ENCODE measurements at regions not wholly inside any gene's neighbourhood (a gene's known extent, or its start where the extent isn't known, plus 50 kb on each side); places are given as distances from the start of the nearest gene placed in this dataset.

GRCh38 chr11:88438721-88439120 lies 101.2 kb upstream of the CTSC start:
- Histone ChIP-seq H3K27me3 (no peaks in the 10 kb centered on the region), H3K27ac (no peak overlapping the region), H3K9me3 (ENCODE audit: low read depth) (no peaks in the 10 kb centered on the region), H3K36me3 (no peaks in the 10 kb centered on the region), H3F3A (ENCODE audit: low read depth) (no peaks in the 10 kb centered on the region), H3K4me3 (no peak overlapping the region), H2AFZ (replicated peaks) (no peak overlapping the region), H3K79me2 (ENCODE audit: low read depth) (no peaks in the 10 kb centered on the region), H4K20me1 (ENCODE audit: low read depth) (no peaks in the 10 kb centered on the region), H3K4me1 (no peaks in the 10 kb centered on the region), H3K4me2 (no peak overlapping the region), H3K9ac (no peak overlapping the region)
- TF ChIP-seq CTCF (IDR thresholded peaks at IDR 0.05) (no peak), EZH2phosphoT487 (IDR thresholded peaks at IDR 0.05) (no peak), EZH2 (IDR thresholded peaks at IDR 0.05) (no peak)
- peaks cover 3% of the 10 kb centered on the region for H3K27me3 Mint-ChIP-seq (ENCODE audit: insufficient read depth, low read depth)
- H3K36me3 Mint-ChIP-seq = no peaks in the 10 kb centered on the region
- H3K27ac Mint-ChIP-seq = no peak overlapping the region
- peaks cover 2% of the 10 kb centered on the region for H3K9me3 Mint-ChIP-seq
- no peak for DNase-seq (ENCODE audit: low spot score)
- no peak overlapping the region for H3K4me3 Mint-ChIP-seq
- no peaks in the 10 kb centered on the region for H3K4me1 Mint-ChIP-seq

- no peak overlapping the region for H3K27ac ChIP-seq
- H3K36me3 ChIP-seq = no peaks in the 10 kb centered on the region
- H3K4me2 ChIP-seq = no peak overlapping the region
- no peak overlapping the region for H3K9ac ChIP-seq
- no peaks in the 10 kb centered on the region for H4K20me1 ChIP-seq (ENCODE audit: low read depth)
- no peak overlapping the region for H2AFZ ChIP-seq (replicated peaks)
- Mint-ChIP-seq H3K4me1 (no peaks in the 10 kb centered on the region), H3K4me3 (no peak overlapping the region), H3K9me3 (peaks cover 2% of the 10 kb centered on the region), H3K27me3 (ENCODE audit: insufficient read depth, low read depth) (peaks cover 3% of the 10 kb centered on the region), H3K27ac (no peak overlapping the region), H3K36me3 (no peaks in the 10 kb centered on the region)
- H3K27me3 ChIP-seq = no peaks in the 10 kb centered on the region
- no peaks in the 10 kb centered on the region for H3K79me2 ChIP-seq (ENCODE audit: low read depth)
- no peak overlapping the region for H3K4me3 ChIP-seq
- no peaks in the 10 kb centered on the region for H3K4me1 ChIP-seq
- no peak for DNase-seq (ENCODE audit: low spot score)
- no peak for TF ChIP-seq EZH2phosphoT487 (IDR thresholded peaks at IDR 0.05)
- TF ChIP-seq EZH2 (IDR thresholded peaks at IDR 0.05) = no peak
- no peak for TF ChIP-seq CTCF (IDR thresholded peaks at IDR 0.05)
- H3F3A ChIP-seq (ENCODE audit: low read depth) = no peaks in the 10 kb centered on the region
- no peaks in the 10 kb centered on the region for H3K9me3 ChIP-seq (ENCODE audit: low read depth)
These were observed 97.9 kb upstream of the CTSC start for GRCh38 chr11:88435415-88435814.

- H3K4me1 ChIP-seq = no peaks in the 10 kb centered on the region
- DNase-seq (ENCODE audit: low spot score) = no peak
- H3F3A ChIP-seq (ENCODE audit: low read depth) = no peaks in the 10 kb centered on the region
- H3K27ac ChIP-seq = no peak overlapping the region
- no peaks in the 10 kb centered on the region for H3K36me3 ChIP-seq
- TF ChIP-seq EZH2phosphoT487 (IDR thresholded peaks at IDR 0.05) (no peak), CTCF (IDR thresholded peaks at IDR 0.05) (no peak), EZH2 (IDR thresholded peaks at IDR 0.05) (no peak)
- H3K4me2 ChIP-seq = no peak overlapping the region
- no peaks in the 10 kb centered on the region for H4K20me1 ChIP-seq (ENCODE audit: low read depth)
- Mint-ChIP-seq H3K4me3 (no peak overlapping the region), H3K4me1 (no peaks in the 10 kb centered on the region), H3K36me3 (no peaks in the 10 kb centered on the region), H3K27ac (no peak overlapping the region), H3K9me3 (peaks cover 2% of the 10 kb centered on the region), H3K27me3 (ENCODE audit: insufficient read depth, low read depth) (peaks cover 3% of the 10 kb centered on the region)
- no peaks in the 10 kb centered on the region for H3K9me3 ChIP-seq (ENCODE audit: low read depth)
- H3K27me3 ChIP-seq = no peaks in the 10 kb centered on the region
- no peaks in the 10 kb centered on the region for H3K79me2 ChIP-seq (ENCODE audit: low read depth)
- H3K9ac ChIP-seq = no peak overlapping the region
- H3K4me3 ChIP-seq = no peak overlapping the region
- H2AFZ ChIP-seq (replicated peaks) = no peak overlapping the region
These were observed 96.9 kb upstream of the CTSC start for GRCh38 chr11:88434333-88434976.
